Stimulated activated CD8-positive, alpha-beta memory T cell treated with anti-CD3 and anti-CD28 coated beads, Interleukin-2, amount 100 ng/mL, for 48 hours (primary cell): ENCODE measurements at regions not wholly inside any gene's neighbourhood (a gene's known extent, or its start where the extent isn't known, plus 50 kb on each side); places are given as distances from the start of the nearest gene placed in this dataset.

ENCODE experiments used
- DNase-seq, 2 donors: peaks; one replicate each; pipeline ENCODE4 v3.0.0-alpha.2; 2020; ENCODE audit warnings: low read depth in 2 of 2

GRCh38 chr4:125944966-125945365 is 630.2 kb downstream of the FAT4 start:
- DNase-seq, result no peak

- no peak for DNase-seq
These were observed 633.3 kb downstream of the FAT4 start for GRCh38 chr4:125948021-125948420.

DNA sequence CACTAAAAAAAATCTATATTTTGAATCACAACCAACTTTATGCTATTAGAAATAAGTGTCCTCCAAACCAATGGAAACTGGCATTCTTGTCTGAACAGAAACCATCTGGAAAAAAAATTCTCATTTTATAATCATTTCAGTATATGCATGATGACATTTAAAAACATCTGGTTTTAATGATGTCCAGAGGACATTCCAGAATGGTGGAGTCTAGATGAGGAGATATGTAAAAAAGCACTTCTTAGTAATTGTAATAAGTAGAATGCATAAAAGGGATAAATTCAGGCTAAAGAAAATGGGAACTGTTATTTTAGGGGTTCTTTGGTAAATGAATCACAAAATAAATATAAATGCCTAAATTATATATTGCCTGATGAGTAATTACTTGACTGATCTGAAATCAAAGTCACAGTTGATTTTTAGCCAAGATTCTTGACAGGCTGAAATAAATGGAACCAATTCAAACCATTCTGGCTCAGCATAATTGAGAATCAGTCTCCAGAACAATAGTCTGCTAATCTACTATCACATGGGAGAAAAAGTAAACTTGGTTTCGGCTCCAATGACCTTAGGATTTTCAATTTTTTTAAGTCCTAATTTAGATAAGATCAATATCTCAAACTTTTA is 636.6 kb downstream of the FAT4 start:
- no peak for DNase-seq

GRCh38 chr4:125952631-125953030 is 637.9 kb downstream of the FAT4 start:
- DNase-seq, result no peak

DNA sequence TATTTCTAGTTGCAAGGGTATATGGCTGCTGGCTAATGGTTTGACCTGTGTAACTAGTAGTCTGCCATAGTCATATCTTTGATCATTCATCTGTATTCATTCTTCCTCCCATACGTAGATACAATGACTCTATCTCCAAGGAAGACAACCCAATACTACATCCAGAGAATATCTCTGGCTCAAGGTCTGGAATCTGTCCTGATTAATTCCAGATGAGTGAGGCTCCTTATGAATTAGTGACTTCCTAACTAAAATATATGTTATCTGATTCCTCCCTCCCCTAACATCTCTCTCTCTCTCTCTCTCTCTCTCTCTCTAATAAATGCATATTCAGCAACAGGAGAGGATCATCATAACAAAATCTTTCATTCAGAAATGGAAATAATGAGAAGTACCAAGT is 641.5 kb downstream of the FAT4 start:
- no peak for DNase-seq

DNA sequence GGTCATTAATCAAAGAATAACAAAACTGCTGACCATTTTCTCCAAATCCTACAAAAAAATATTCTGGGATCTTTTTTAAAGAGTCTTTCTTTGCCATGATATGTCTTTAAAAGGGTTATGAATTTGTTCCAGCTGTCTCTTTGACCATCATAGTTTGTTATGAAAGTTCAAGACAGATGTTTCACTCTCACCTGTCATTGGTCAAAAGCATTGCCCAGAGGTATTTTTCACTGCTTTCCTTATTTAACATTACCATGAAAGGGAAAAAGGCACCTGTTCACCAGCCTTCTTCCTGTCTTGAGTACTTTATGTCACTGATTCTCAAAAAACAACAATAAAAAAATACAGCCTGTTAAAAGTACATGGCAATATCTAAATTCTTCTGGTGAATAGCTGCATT is 643.8 kb downstream of the FAT4 start:
- DNase-seq, result no peak

DNA sequence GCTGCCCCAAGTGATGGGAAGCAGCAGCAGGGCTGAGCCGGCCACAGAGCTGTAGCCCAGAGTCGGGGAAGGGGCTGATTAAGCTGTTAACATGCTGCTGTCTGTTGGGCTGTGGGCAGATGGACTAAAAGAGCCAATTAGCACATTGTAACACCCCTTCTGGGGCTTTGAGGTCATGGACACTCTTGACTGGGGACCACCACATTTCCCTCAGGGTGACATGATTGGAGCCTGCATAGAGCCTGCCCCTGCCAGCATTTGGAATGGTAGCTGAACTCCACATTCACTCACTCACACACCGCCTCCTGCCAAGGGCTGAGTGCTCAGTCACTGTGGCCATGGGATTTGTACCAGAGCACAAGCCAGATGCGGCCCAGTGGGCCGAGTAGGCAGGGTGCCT is 646.9 kb downstream of the FAT4 start:
- no peak for DNase-seq

DNA sequence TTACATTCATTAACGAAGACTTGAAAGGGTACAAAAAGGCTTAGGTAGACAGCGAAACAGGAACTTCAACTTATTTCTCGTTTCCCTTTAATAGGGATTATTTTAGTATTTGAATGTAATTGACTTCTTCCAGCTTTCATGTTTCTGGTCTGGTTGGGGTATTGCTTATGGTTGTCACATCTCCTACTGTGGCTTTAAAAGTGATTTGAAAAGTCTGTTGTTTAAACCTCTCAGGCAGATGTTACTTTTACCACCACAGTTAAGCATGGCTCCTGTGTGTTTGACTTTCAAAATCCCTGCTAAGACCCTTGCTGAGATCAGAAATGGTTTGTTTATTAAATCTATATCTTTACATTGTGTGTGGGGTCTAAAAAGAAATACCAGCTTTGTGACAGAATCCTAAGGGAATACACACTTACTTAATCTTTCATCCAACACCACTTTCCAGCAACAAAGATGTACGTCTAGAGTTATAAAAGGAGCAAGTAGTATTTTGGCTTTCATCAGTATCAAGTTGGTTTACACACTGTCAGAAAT is 661.2 kb downstream of the FAT4 start:
- no peak for DNase-seq

- no peak for DNase-seq
These were observed 665.2 kb downstream of the FAT4 start for GRCh38 chr4:125979950-125980349.

GRCh38 chr4:125983168-125983567 is 668.4 kb downstream of the FAT4 start:
- DNase-seq, result no peak

- no peak for DNase-seq
These were observed 671.1 kb downstream of the FAT4 start for GRCh38 chr4:125985856-125986255.

DNA sequence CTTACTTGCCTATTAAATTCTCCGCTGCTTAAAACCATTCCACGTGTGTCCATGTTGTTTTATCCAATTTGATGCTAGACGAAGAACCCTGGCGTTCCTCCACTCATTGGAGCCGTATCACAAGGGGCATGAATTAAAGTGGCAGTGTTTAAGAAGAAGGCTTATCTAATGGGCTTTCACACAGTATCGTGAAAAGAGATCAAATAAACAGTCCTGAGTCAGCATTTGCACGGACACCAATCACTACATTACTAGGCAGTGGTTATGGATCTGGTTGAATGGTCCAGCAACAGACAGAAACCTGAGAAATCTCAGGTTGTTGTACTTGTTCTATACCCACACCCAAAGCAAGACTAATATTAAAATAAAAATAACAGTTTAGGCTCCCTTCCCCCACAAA is 671.6 kb downstream of the FAT4 start:
- no peak for DNase-seq

GRCh38 chr4:125988464-125988863 is 673.7 kb downstream of the FAT4 start:
- no peak for DNase-seq

DNA sequence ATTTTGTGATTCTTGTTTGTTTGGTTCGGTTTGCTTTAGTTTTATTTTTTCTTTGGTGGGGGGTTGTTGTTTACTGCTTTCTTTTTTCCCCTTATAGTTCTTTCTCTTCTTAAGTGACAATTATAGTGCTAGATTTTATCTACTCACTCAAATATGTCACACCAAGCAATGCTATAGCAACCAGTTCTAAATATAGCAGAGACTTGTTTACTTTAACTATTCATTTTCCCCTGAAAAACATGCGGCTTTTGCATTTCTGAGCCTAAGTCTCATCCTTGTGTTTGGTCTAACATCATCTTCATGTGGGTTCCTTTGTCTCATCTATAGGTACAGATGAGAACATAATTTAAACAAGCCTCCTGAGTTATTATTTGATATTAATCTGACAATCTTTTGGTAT is 676.6 kb downstream of the FAT4 start:
- DNase-seq, result no peak

- no peak for DNase-seq
These were observed 678.1 kb downstream of the FAT4 start for GRCh38 chr4:125992891-125993290.

GRCh38 chr4:125994024-125994423 is 679.3 kb downstream of the FAT4 start:
- no peak for DNase-seq

GRCh38 chr4:125994430-125994829 is 679.7 kb downstream of the FAT4 start:
- DNase-seq, result no peak

GRCh38 chr4:126004941-126005340 is 690.2 kb downstream of the FAT4 start:
- no peak for DNase-seq

DNA sequence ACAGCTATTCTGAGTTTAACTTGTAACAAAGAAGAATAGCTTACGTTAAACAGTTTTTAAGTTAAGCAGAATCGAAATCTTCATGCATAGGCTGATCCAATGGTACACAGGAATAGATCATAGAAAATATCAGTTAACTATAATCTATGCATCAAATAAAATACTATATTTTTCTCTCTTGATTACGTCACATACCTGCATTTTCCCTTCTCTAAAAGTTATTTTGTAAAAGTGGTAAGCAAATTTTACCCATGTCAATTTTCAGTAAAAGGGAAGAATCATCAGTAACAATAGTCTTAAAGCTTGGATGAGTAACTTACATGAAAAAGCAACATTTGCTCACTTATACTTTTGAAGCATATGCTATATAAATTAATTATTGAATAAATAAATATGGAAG is 692.4 kb downstream of the FAT4 start:
- no peak for DNase-seq

- no peak for DNase-seq
These were observed 698.0 kb downstream of the FAT4 start for GRCh38 chr4:126012691-126013290.

DNA sequence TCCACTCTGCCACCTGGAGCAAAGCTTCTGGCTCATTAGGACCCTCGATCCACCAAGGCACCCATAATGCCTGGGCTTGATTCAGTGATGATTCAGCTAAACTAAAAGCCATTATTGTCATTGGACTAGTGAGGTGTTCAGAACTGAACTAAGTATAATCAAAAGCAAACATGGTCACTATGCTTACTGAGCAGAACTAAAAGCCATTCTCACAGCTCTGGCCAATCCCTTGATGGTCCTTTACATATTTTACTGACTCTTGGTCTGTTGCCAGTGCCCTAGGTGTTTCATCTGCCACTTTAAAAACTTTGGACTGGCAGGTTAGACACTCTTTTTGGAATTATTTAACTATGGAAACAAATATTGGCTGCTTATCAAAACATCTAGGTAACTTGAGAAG is 703.5 kb downstream of the FAT4 start:
- no peak for DNase-seq

DNA sequence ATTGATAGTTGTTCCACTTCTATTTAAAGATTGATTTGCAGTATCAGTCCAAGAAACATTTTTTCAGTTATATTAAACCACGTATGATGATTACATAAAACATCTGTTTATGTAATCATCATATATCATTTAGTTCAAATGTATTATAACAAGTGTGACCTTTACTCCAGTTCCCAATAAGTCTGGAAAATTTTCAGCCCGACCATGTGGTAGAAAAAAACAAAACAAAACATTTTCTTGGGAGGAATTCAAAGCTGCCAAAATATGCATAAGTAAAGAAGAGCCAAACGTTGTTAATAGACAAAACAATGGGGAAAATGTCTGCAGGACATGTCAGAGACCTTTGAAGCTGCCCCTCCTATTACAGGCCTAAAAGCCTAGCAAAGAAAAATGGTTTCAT is 709.1 kb downstream of the FAT4 start:
- no peak for DNase-seq

GRCh38 chr4:126027601-126028000 is 712.8 kb downstream of the FAT4 start:
- no peak for DNase-seq

DNA sequence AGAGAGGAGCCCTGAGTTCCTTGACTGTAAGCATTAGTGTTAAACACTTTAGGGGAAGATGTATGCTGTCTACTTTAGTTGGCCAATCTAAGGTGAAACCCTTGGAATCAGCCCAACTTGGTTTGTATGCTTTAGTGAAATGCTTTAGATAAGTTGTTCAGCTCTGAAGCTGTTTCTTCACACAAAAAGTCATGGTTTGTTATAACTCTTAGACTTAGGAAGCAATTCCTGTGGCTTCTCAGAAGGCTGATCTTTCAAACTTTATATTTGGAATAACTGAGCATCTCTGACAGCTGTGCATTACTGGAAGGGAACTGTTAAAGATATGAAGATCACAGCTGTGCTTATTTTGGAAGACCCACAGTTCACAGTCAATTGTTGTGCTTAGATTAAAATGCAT is 714.1 kb downstream of the FAT4 start:
- no peak for DNase-seq
